GM21515 (cell line): ENCODE measurements at regions not wholly inside any gene's neighbourhood (a gene's known extent, or its start where the extent isn't known, plus 50 kb on each side); places are given as distances from the start of the nearest gene placed in this dataset.
"Not testable (repeated sequence)": the region's sequence is repeated elsewhere in the genome, so short reads cannot be mapped to it uniquely, and the experiment has no call there.

Experiments used
- ATAC-seq: cut with Tn5 transposase; IDR thresholded peaks from one replicate; pipeline ENCODE4 v1.9.1; 2021; ENCODE audit not compliant: unreplicated experiment

DNA sequence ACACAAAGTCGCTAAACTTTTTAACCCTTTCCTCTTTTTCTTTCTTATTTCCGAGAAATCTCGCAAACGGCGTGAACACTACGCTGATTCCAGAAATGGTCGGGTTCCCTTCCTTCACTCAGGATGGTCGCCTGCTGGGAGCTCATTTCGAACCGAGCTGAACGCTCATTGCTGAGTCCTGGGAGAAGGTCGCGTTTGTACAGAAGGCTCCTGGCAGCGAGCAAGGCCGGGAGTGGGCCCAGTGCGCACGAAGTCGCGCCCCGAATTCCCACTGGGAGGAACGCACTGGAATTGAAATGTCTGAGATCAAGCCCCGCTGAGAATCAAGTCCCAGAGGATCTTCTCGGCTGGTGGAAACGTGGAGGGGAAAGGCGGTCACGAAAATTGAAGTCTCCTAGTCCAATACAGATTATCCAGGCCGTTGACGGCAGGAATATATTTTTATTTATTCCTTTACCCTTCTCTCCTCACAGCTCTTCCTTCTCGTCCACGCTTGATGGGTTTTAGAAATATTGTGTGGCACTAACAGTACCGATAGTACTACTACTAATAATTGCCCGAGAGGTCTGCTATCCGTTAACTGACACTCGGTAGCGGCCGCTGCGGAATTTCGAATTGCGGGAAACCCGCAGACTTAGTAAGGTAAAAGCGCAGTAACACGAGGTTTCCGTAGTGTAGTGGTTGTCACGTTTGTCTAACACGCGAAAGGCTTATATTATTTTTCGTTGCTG lies 207.2 kb upstream of the ZNF184 start:
- no peak for ATAC-seq

DNA sequence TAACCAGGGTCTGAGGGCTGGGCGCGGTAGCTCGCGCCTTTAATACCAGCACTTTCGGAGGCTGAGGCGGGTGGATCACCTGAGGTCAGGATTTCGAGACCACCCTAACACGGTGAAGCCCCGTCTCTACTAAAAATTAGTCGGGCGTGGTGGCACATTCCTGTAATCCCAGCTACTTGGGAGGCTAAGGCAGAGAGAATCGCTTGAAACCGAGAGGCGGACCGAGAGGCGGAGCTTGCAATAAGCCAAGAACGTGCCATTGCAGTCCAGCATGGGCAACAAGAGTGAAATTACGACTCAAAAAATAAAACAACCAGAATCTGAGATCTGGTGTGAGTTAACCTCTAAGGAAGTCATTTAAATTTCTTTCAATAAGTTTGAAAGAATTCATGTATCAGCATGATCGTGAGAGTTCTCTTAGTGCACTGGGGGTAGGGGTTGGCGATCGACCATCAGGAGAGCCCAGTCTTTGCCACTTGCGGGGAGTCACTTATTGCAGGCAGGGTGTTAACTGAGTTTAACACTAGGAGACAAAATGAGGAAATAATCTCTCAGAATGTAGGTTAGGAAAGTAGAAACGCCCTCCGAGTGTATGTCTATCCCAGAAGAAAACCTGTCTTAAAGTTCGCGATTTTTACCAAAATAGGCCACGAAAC lies 206.5 kb upstream of the ZNF184 start:
- ATAC-seq, result no peak

DNA sequence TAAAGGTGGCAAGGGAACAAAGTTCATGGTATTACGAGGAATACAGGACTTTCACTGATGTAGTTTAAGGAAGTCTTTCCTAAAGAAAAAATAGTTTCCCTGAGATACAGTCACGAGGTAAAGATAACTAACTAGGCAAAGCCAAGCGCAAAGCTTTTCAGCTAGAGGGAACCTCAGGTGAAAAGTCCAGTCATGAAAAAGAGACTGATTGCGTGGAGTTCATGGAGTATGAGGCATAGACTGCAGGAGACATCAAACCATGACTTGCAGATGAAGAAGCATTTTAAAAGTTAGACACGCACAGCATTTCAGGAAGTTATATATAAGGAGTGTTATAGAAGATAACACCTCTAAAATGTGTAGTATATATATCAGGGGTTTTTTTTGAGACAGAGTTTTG lies 205.6 kb upstream of the ZNF184 start:
- ATAC-seq, result no peak

DNA sequence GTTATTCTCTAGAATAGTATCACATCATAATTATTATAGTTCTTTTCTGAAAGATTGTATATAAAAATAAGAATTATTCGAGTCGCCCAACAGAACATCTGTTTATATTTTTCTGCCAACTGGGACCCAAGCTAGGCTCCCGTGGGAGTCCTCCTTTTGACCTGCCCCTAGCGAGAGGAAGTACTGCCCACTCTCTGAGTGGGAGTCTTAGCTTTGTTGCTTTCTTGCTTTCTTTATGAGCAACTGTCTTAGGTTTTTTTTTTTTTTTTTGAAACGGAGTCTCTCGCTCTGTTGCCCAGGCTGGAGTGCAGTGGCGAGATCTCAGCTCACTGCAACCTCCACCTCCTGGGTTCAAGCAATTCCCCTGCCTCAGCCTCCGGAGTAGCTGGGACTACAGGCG lies 202.0 kb upstream of the ZNF184 start:
- ATAC-seq, result no peak

DNA sequence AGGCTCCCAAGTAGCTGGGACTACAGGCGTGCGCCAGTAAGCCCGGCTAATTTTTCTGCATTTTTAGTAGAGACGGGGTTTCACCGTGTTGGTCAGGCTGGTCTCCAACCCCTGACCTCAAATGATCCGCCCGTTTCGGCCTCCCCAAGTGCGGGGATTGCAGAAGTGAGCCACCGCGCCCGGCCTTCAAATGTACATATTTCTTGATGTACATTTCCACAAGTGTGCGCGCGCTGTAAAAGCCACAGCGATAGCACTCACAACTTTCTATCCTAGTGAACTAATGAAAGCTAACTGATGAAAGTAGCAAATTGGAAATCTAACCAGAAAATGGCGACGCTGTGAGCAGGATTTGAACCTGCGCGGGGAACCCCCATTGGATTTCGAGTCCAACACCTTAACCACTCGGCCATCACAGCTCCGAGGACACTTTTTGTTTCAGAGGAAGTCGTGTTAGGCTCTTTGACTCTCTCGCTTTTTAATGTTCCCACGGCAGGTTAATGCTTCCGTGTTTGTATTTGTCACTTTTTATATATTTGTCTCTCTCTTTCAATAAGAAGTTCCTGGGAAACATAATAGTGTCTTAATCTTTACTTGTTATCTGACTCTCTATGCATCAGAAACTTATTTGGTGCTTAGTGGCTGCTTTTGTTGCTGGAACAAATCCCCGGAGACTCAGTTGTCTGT lies 199.4 kb upstream of the ZNF184 start:
- peak; percentile 45 for ATAC-seq

DNA sequence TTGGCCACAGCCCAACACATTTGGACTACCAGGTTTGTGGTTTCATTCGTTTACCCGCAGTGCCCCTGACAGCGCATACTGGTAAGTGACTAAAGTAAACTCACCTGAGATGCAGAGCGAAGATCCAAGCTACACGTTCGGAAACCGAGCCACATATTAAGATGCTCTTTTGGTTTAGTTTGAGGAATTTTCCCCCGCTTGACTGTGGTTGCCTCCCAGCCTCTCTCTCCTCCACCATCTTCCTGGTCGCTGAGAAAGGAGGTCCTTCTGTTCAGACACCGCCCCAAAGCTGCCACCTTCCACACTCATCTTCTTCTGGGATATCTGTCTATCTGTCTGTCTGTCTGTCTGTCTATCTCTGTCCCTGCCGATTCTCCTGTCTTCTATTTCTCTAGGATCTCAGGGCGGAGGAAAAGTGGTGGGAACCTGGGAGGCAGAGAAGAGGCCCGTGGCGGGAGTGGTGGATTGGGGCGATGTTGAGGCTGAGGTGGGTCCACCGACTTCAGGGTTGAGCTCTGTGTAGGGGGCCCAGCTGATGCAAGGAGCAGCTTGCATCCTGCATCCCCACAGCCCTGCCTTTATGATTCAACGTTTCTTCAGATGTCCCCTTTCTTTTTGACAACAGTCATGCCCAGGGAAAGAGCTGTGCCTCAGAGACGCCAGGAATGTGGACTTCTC lies 196.9 kb upstream of the ZNF184 start:
- ATAC-seq, result no peak

DNA sequence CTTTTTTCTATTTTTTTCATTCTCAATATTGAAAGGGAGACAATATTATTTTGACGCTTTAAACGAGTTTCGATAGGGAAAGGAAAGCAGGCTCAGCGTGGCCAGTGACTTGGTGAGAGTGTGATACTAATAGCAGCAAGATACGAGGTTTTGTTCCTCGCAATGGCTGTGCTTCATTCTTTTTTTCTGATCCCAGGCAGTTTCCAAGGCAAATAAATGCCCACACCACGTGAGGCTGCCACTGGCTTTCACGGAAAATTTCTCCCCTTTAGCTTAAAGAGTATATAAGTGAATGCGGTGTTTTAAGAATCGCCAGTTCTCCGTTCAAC lies 196.4 kb upstream of the ZNF184 start:
- ATAC-seq, result no peak

DNA sequence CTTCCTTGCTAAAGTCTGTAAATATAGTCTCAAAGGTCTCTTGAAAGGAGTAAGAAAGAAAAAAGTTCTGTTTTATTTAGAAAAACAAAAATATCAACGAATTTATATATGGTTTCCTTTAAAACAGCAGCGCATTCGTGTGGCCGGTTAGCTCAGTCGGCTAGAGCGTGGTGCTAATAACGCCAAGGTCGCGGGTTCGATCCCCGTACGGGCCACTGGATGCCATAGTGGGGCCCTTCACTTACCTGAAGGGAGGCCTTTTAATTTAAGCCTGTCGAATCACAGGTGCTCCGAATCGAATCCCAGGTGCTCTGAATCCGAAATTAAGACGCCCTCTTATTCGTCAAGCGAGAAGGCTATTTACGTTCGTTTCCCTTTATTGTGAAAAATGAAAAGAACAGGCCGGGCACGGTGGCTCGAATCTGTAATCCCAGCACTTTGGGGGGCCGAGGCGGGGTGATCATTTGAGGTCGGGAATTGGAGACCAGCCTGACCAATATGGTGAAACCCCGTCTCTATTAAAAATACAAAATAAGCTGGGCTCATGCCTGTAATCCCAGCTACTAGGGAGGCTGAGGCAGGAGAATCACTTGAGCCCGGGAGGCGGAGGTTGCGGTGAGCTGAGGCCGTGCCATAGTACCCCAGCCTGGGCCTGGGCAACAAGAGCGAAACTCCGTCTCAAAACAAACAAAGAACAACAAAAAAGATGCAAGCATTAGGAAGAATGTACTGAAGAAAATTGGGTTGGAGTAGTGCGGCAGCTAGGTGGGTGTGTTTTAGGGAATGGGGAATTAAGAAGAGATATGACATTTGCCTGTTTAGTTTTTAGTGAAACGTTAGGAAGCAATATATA lies 195.8 kb upstream of the ZNF184 start:
- ATAC-seq, result no peak

DNA sequence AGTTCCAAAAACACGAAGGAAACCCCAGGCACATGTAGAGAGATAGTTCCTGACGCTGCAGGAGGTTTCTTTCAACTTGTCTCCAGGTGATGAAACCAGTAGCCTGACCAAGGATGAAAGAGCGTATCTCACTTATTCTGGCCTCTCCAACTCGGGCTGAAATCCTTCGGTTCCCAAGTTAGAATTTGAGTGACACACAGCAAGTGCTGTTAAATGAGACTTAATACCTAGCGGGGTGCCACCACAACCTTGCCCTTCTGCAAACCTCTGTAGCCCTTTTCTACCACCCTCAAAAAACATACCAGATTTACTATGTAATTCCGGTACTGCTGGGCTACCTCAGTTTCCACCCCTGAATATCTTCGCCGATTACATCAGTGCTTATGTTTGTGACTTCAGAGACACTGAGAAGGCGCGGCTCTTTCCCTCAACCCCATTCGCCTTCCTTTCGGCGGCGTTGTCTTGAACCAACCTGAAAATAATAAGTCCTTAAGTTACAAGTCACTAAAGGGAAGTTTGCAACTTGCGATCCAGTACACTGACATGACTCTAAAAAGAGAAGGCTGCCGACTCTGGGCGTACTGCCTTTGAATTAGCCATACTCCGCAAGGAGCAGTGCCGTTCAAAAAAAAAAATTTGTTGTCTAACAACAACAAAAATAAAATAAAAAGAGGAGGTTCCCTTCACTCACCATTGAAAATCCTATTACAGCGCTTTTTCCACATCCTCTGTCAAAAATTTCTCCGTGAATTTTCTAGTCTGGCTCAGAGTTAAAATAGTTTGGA lies 194.9 kb upstream of the ZNF184 start:
- no peak for ATAC-seq

DNA sequence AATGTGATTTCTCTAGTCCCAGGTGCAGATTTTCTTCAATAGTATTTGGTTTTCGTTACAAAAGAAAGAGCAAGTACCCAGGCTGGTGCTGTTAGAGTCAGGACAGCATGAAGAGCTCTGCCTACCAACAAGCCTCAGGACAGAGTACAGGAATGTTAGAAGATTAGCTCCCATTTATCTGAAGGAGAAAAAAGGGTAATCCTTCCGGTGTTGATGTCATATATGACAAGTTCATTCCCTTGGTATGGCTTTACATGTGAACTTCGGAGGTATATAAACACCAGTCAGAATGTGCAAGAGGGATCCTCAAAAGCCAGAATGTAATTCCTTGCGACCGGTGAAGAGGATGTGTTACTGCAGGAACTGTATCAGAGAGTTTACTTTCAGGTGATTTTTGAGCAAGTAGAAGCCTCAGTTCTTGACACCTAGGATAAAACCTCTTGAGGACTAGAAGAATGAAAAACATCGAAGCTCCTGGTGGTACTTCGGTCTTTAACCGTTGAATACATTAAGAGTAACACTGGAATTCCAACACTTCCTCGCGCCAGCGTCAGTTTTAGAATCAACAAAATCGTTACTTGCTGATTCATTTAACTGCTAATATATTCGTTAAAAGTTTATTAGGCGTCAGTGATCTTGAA lies 194.2 kb upstream of the ZNF184 start:
- no peak for ATAC-seq

DNA sequence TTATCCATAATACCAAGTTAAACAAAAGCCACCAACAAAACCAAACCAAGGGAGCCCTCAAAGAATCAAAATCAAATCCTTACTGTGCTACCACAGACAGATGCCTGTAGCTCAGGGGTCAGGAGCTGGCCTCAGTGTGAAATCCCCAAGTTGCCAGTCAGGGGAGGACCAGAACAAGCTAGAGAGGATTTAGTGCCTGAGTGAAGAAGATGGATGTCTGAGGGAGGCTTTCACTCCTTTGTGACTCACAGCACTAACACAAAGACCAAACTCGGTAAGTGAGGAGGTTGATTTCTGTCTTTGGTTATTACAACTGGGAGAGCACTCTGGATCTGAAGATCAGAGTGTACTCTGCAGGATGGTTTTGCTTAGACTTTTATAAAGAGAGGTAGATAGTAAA lies 189.9 kb upstream of the ZNF184 start:
- no peak for ATAC-seq

DNA sequence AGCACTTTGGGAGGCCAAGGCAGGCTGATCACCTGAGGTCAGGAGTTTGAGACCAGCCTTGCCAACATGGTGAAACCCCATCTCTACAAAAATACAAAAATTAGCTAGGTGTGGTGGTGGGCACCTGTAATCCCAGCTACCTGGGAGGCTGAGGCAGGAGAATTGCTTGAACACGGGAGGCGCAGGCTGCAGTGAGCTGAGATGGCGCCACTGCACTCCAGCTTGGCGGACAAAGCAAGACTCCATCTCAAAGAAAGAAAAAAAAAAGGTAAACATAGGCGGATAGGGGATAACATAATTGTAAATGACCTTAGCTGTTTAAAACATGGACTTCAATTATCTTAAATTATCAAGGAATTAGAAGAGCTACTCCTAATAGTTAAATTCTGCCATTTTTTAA lies 189.3 kb upstream of the ZNF184 start:
- not testable (repeated sequence) for ATAC-seq

DNA sequence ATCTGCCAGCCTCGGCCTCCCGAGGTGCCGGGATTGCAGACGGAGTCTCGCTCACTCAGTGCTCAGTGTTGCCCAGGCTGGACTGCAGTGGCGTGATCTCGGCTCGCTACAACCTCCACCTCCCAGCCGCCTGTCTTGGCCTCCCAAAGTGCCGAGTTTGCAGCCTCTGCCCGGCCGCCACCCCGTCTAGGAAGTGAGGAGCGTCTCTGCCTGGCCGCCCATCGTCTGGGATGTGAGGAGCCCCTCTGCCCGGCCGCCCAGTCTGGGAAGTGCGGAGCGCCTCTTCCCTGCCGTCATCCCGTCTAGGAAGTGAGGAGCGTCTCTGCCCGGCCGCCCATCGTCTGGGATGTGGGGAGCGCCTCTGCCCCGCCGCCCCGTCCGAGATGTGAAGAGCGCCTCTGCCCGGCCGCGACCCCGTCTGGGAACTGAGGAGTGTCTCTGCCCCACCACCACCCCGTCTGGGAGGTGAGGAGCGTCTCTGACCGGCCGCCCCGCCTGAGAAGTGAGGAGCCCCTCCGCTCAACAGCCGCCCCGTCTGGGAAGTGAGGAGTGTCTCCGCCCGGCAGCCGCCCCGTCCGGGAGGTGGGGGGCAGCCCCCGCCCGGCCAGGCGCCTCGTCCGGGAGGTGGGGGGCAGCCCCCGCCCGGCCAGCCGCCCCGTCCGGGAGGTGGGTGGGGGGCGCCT lies 180.4 kb upstream of the ZNF184 start:
- ATAC-seq, result not testable (repeated sequence)

DNA sequence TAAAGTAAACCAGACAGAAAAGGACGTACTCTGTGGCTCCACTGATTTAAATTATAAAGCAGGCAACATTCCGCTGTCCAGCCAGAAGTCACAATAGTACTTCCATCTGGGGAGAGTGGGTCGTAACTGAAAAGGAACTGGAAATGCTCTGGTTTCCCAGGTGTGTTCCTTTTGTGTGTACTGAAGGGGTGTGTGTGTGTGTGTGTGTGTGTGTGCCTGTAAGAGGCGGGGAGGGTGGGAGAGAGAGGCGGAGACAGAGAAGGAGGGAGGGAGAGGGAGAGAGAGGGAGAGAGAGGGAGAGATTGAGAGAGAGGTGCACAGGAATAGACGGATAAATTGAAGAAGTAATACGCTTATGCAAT lies 178.4 kb upstream of the ZNF184 start:
- no peak for ATAC-seq

DNA sequence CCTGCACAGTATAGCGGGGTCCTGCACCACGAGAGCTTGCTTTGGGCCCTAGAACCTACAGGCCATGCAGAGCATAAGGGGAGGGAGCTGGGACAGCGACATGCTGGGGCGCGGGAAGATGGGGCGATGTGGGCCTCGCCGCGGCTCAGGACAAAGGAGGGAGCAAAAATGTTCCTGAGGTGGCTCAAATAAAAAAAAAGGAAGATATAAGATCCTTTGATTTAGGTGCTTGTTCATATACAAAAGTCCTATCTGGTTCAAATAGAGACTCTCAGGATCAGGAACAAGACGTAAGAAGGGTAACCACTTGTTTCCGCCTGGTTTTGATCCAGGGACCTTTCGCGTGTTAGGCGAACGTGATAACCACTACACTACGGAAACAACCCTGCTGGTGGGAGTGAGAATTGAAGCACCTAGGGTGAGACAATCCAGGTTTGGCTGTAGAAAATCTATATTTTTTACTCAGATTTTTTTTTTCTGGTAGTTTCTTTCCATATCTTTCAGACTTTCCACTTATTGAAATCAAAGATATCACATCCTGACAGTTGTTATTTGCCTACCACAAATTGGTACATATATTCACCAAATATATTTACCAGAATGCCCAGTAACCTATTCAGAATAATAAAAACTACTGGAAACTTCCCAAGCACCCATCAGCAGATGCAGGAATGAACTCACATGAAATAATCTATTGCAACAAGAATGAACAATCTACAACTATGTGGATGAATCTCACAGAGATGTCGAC lies 177.9 kb upstream of the ZNF184 start:
- no peak for ATAC-seq

DNA sequence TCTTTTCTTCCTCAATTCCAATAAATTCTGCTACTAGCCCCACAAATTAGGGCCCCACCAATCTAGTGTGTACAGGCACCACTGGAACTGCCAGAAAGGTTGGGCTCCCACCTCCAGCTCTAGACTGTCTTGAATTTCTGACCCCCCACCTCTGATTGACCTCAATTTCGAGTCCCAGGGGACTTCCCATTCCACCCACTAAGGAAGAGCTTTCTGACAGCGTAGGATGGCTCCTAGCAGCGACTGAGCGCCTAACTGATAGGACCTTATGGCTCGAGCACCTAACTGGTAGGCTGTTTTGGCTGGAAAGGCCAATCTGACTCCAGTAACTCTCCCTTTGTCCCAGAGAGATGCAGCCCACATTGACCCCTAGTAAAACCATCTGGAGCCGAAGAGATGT lies 171.6 kb upstream of the ZNF184 start:
- no peak for ATAC-seq

DNA sequence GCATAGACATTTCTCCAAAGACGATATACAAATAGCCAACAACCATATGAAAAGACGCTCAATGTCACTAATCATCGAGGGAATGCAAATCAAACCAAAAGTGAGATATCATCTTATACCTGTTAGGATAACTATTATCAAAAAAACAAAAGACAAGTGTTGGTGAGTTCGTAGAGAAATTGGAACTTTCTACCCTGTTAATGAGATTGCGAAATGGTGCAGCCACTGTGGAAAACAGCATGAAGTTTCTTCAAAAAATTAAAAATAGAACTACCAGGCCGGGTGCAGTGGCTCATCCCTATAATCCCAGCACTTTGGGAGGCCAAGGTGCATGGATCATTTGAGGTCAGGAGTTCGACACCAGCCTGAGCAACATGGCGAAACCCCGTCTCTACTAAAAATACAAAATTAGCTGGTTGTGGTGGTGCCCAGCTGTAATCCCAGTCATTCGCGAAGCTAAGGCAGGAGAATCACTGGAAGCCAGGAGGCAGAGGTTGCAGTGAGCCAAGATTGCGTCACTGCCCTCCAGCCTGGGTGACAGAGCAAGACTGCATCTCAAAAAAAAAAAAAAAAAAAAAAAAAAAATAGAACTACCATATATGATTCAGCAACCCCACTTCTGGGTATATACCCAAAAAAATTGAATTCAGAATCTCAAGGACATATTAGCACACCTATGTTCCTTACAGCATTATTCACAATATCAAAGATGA lies 170.0 kb upstream of the ZNF184 start:
- ATAC-seq, result no peak

DNA sequence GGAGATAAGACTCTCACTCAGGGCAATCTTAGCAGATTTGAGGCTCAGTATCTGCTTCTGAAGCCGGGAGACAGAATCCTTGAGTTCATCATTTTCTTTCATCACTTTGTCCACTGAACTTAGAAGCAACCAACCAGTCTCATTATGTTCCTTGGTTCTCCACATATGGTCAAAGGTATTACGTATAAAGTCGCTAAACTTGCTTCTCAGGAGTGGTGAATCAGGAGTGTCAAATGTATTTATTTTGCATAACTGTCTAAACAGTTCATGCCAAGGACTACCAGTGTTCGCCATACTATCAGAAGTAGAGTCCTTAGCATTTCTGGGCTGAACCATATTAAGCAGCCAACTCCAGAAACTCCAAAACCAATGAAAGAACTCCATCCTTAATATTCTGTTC lies 163.0 kb upstream of the ZNF184 start:
- not testable (repeated sequence) for ATAC-seq
